H1 (cell line): ENCODE measurements at regions not wholly inside any gene's neighbourhood (a gene's known extent, or its start where the extent isn't known, plus 50 kb on each side); places are given as distances from the start of the nearest gene placed in this dataset.

Experiments used
- CTCF ChIA-PET: fragments of 300-600 bp; sonication (Branson Sonifier 250); formaldehyde crosslinking; loops from one replicate; lab custom pipeline; 2021; ENCODE audit not compliant: partially characterized antibody; lab: Charles Lee
- POLR2A ChIA-PET: fragments of 300-600 bp; sonication (Branson Sonifier 250); formaldehyde crosslinking; loops from one replicate; lab custom pipeline; 2021; ENCODE audit warnings: inconsistent platforms; ENCODE audit not compliant: partially characterized antibody; lab: Charles Lee
- DNase-seq, 2 experiments: peaks; one replicate each; pipeline versions ENCODE4 v3.0.0 to v3.0.0-alpha.2; 2010 to 2022; ENCODE audit warnings: low spot score in 2 of 2, low read depth in 1 of 2, mixed read lengths in 1 of 2
- FAIRE-seq: peaks from 2 replicates; lab custom pipeline; 2011; peaks lifted over from hg19 to GRCh38; lab: Jason Lieb, UNC
- H2AFZ ChIP-seq: 2 replicates; pipeline ENCODE4 v1.8.1; 2012; ENCODE audit warnings: low read length, inconsistent platforms
- H2AK5ac ChIP-seq: 2 replicates; pipeline ENCODE4 v1.6.1; 2013; ENCODE audit warnings: low read depth, low read length
- H2BK120ac ChIP-seq: replicated peaks from 2 replicates; pipeline ENCODE3; 2013; ENCODE audit warnings: low read depth, low read length, inconsistent platforms
- H2BK12ac ChIP-seq: 2 replicates; pipeline ENCODE4 v1.6.1; 2013; ENCODE audit warnings: low read depth, low read length
- H2BK15ac ChIP-seq: 2 replicates; pipeline ENCODE4 v1.6.1; 2013; ENCODE audit warnings: low read length
- H2BK20ac ChIP-seq: 2 replicates; pipeline ENCODE4 v1.6.1; 2013; ENCODE audit warnings: low read length
- H2BK5ac ChIP-seq: 2 replicates; pipeline ENCODE4 v1.6.1; 2013; ENCODE audit warnings: low read depth, low read length
- H3K14ac ChIP-seq: 2 replicates; pipeline ENCODE4 v1.6.1; 2013; ENCODE audit warnings: inconsistent platforms; ENCODE audit not compliant: insufficient read length
- H3K18ac ChIP-seq: 2 replicates; pipeline ENCODE4 v1.6.1; 2013; ENCODE audit warnings: low read length; ENCODE audit errors: extremely low read depth
- H3K23ac ChIP-seq: 2 replicates; pipeline ENCODE4 v1.6.1; 2013; ENCODE audit warnings: inconsistent platforms; ENCODE audit not compliant: insufficient read length
- H3K23me2 ChIP-seq: 2 replicates; pipeline ENCODE4 v1.6.1; 2013; ENCODE audit warnings: low read depth, low read length
- H3K27ac ChIP-seq: 2 replicates; pipeline ENCODE4 v1.6.1; 2011; ENCODE audit warnings: low read depth, low read length, inconsistent platforms
- H3K27me3 ChIP-seq, 4 experiments: replicated peaks in 1 of 4; 1 replicate in 1 of 4; 2 replicates in 3 of 4; pipeline versions ENCODE4 v1.6.1 to v1.8.1; 2011 to 2013; ENCODE audit warnings: low read length in 3 of 4, mild to moderate bottlenecking in 3 of 4, inconsistent platforms in 2 of 4, mixed read lengths in 2 of 4, moderate library complexity in 1 of 4; ENCODE audit not compliant: control insufficient read depth in 3 of 4, insufficient read depth in 3 of 4; ENCODE audit errors: extremely low read depth in 1 of 4
- H3K36me3 ChIP-seq, 4 experiments: 2 replicates each; pipeline versions ENCODE4 v1.6.1 to v1.8.1; 2011 to 2013; ENCODE audit warnings: mild to moderate bottlenecking in 4 of 4, low read length in 3 of 4, moderate library complexity in 2 of 4, control low read depth in 1 of 4, inconsistent platforms in 1 of 4; ENCODE audit not compliant: insufficient read depth in 4 of 4, control insufficient read depth in 2 of 4
- H3K4ac ChIP-seq: replicated peaks from 2 replicates; pipeline ENCODE3; 2013; ENCODE audit warnings: low read length, low read depth, mixed read lengths, inconsistent platforms; ENCODE audit not compliant: insufficient read length
- H3K4me1 ChIP-seq, 4 experiments: replicated peaks in 1 of 4; 1 replicate in 1 of 4; 2 replicates in 3 of 4; pipeline versions ENCODE4 v1.6.1 to v1.8.1; 2011 to 2013; ENCODE audit warnings: low read length in 3 of 4, inconsistent platforms in 2 of 4, mixed read lengths in 1 of 4; ENCODE audit not compliant: insufficient read depth in 4 of 4, control insufficient read depth in 3 of 4
- H3K4me2 ChIP-seq, 2 experiments: 2 replicates each; pipeline versions ENCODE4 v1.6.1 to v1.8.1; 2011 to 2013; ENCODE audit warnings: low read depth in 2 of 2, low read length in 2 of 2, control low read depth in 1 of 2, inconsistent platforms in 1 of 2, mild to moderate bottlenecking in 1 of 2; ENCODE audit not compliant: insufficient read depth in 1 of 2
- H3K4me3 ChIP-seq, 4 experiments: fragments of 200-600, 300-600 bp in 1 of 4; sonication (generic), shearing (Covaris generic), sonication (Bioruptor Twin) in 1 of 4; 2 replicates each; pipeline versions ENCODE4 v1.5.1 to v1.8.1; 2011 to 2016; ENCODE audit warnings: low read length in 4 of 4, low read depth in 3 of 4, control low read depth in 2 of 4, inconsistent platforms in 2 of 4, mild to moderate bottlenecking in 2 of 4, mixed read lengths in 1 of 4, moderate library complexity in 1 of 4; ENCODE audit not compliant: insufficient read depth in 2 of 4; ENCODE audit errors: extremely low read depth in 1 of 4
- H3K56ac ChIP-seq: replicated peaks from 2 replicates; pipeline ENCODE3; 2013; ENCODE audit warnings: low read depth, mild to moderate bottlenecking, mixed read lengths, low read length, inconsistent platforms; ENCODE audit not compliant: insufficient read length
- H3K79me1 ChIP-seq: 2 replicates; pipeline ENCODE4 v1.6.1; 2013; ENCODE audit warnings: low read depth, low read length, control low read depth
- H3K79me2 ChIP-seq, 2 experiments: 2 replicates each; pipeline versions ENCODE4 v1.6.1 to v1.8.1; 2012 to 2013; ENCODE audit warnings: low read length in 2 of 2, mild to moderate bottlenecking in 2 of 2, inconsistent platforms in 1 of 2; ENCODE audit not compliant: insufficient read depth in 2 of 2, control insufficient read depth in 1 of 2
- H3K9ac ChIP-seq, 4 experiments: replicated peaks in 1 of 4; 1 replicate in 1 of 4; 2 replicates in 3 of 4; pipeline versions ENCODE4 v1.6.1 to v1.8.1; 2011 to 2013; ENCODE audit warnings: low read depth in 3 of 4, low read length in 3 of 4, control low read depth in 2 of 4, mild to moderate bottlenecking in 2 of 4, moderate library complexity in 2 of 4, inconsistent platforms in 1 of 4; ENCODE audit errors: extremely low read depth in 1 of 4
- H3K9me3 ChIP-seq, 2 experiments: 2 replicates each; pipeline versions ENCODE4 v1.6.1 to v1.8.1; 2012 to 2013; ENCODE audit warnings: mild to moderate bottlenecking in 2 of 2, moderate library complexity in 2 of 2, control low read depth in 1 of 2, inconsistent platforms in 1 of 2, low read depth in 1 of 2, low read length in 1 of 2, mixed read lengths in 1 of 2; ENCODE audit not compliant: insufficient read depth in 2 of 2
- H4K20me1 ChIP-seq, 2 experiments: replicated peaks in 1 of 2; 2 replicates each; pipeline versions ENCODE3 to v1.8.1; 2011 to 2013; ENCODE audit warnings: inconsistent platforms in 2 of 2, low read length in 2 of 2, mild to moderate bottlenecking in 1 of 2; ENCODE audit not compliant: insufficient read depth in 2 of 2, control insufficient read depth in 1 of 2
- H4K5ac ChIP-seq: 2 replicates; pipeline ENCODE4 v1.6.1; 2013; ENCODE audit warnings: low read length, low read depth, mixed read lengths, inconsistent platforms; ENCODE audit not compliant: insufficient read length
- H4K8ac ChIP-seq: 2 replicates; pipeline ENCODE4 v1.8.0; 2013; ENCODE audit warnings: mild to moderate bottlenecking, moderate library complexity, low read length, inconsistent platforms; ENCODE audit not compliant: insufficient read depth; ENCODE audit errors: extremely low read depth
- H4K91ac ChIP-seq: replicated peaks from 2 replicates; pipeline ENCODE3; 2013; ENCODE audit warnings: low read length, mixed read lengths, inconsistent platforms; ENCODE audit not compliant: insufficient read length
- CEBPB ChIP-seq: IDR thresholded peaks from 2 replicates; pipeline ENCODE4 v1.6.1; 2012; ENCODE audit warnings: low read depth, low read length
- JUND ChIP-seq: IDR thresholded peaks from 2 replicates; pipeline ENCODE4 v1.6.1; 2011; ENCODE audit warnings: mild to moderate bottlenecking, improper control_type of control experiment, low read length
- POLR2AphosphoS5 ChIP-seq: IDR thresholded peaks from 2 replicates; pipeline ENCODE4 v1.6.1; 2011; ENCODE audit warnings: low read depth, low read length
- SUZ12 ChIP-seq: fragments of 200-600 bp; sonication (generic); IDR thresholded peaks from 2 replicates; pipeline ENCODE4 v1.6.1; 2012; ENCODE audit warnings: mild to moderate bottlenecking, inconsistent platforms, low read length, moderate library complexity, mixed read lengths
- WGBS, 2 experiments: shearing (Covaris generic) in 1 of 2; methylation state at CpG; one replicate each; pipeline versions ENCODE4 v1.1.6 to v1.1.7; 2013 to 2015; ENCODE audit warnings: low lambda C conversion rate in 2 of 2, mixed read lengths in 2 of 2, inconsistent platforms in 1 of 2, low coverage in 1 of 2, missing lambda C conversion rate in 1 of 2; ENCODE audit not compliant: insufficient replicate concordance in 2 of 2, insufficient coverage in 1 of 2, insufficient read length in 1 of 2; ENCODE audit errors: extremely low coverage in 1 of 2, missing lambda C conversion rate in 1 of 2; 5-methylcytosine and 5-hydroxymethylcytosine counted together

- ChIA-PET POLR2A (no interaction called here), CTCF (interaction anchor here (0.6 kb wide), 1 partner anchor 47 kb away, joined by 4 read pairs; no protein-coding TSS in a partner anchor)
- no peaks in the 10 kb centered on the region for H4K20me1 ChIP-seq
- H2BK5ac ChIP-seq: no peak overlapping the region
- H2BK20ac ChIP-seq: no peak overlapping the region
- H3K18ac ChIP-seq: no peak overlapping the region
- H4K8ac ChIP-seq: no peak overlapping the region
- no peak overlapping the region for H3K56ac ChIP-seq
- H3K23ac ChIP-seq: no peak overlapping the region
- no peak overlapping the region for H2AFZ ChIP-seq
- H3K23me2 ChIP-seq: no peaks in the 10 kb centered on the region
- no peaks in the 10 kb centered on the region for H3K79me2 ChIP-seq
- no peaks in the 10 kb centered on the region for H3K27me3 ChIP-seq
- H3K27ac ChIP-seq: no peak overlapping the region
- no peak overlapping the region for H3K4me3 ChIP-seq
- H4K5ac ChIP-seq: no peak overlapping the region
- no peaks in the 10 kb centered on the region for H3K9me3 ChIP-seq
- no peaks in the 10 kb centered on the region for H3K4me1 ChIP-seq
- H2BK15ac ChIP-seq: no peak overlapping the region
- DNase-seq (no peak), FAIRE-seq (no peak)
- H4K91ac ChIP-seq: no peak overlapping the region
- no peak overlapping the region for H3K9ac ChIP-seq
- H3K4ac ChIP-seq: no peak overlapping the region
- H2BK12ac ChIP-seq: no peak overlapping the region
- H2AK5ac ChIP-seq: no peak overlapping the region
- H3K4me2 ChIP-seq: no peak overlapping the region
- no peaks in the 10 kb centered on the region for H3K79me1 ChIP-seq
- no peak overlapping the region for H2BK120ac ChIP-seq
- H3K14ac ChIP-seq: no peak overlapping the region
- no peaks in the 10 kb centered on the region for H3K36me3 ChIP-seq
- 94% methylated on average over 5 of the region's 5 CpGs; no CpG with 5 or more reads in 1 of the 2 experiments for WGBS, 2 experiments
- no peak for TF ChIP-seq JUND
- peak; percentile 67; the same call in 1 of the 2 replicates for TF ChIP-seq CEBPB
- TF ChIP-seq POLR2AphosphoS5: no peak
- TF ChIP-seq SUZ12: no peak
Observed at GRCh38 chr7:83305027-83305426, 142.3 kb upstream of the PCLO start.
